T-helper 22 cell (primary cell): ENCODE measurements at regions not wholly inside any gene's neighbourhood (a gene's known extent, or its start where the extent isn't known, plus 50 kb on each side); places are given as distances from the start of the nearest gene placed in this dataset.
"Not testable (repeated sequence)": the region's sequence is repeated elsewhere in the genome, so short reads cannot be mapped to it uniquely, and the experiment has no call there.

Experiments used
- DNase-seq: peaks from one replicate; pipeline ENCODE4 v3.0.0-alpha.2; 2020; ENCODE audit warnings: low read depth

GRCh38 chr2:12623051-12623450, 93.7 kb upstream of the TRIB2 start:
- DNase-seq: no peak

GRCh38 chr2:12624384-12624783, 92.4 kb upstream of the TRIB2 start:
- DNase-seq: no peak

GRCh38 chr2:12624905-12625598, 91.7 kb upstream of the TRIB2 start:
- DNase-seq: no peak

- DNase-seq: not testable (repeated sequence)
Measured at GRCh38 chr2:12628541-12628940, 88.2 kb upstream of the TRIB2 start.

- no peak for DNase-seq
Measured at GRCh38 chr2:12636837-12637581, 79.7 kb upstream of the TRIB2 start.

GRCh38 chr2:12637754-12638153, 79.0 kb upstream of the TRIB2 start:
- no peak for DNase-seq

- no peak for DNase-seq
Measured at GRCh38 chr2:12641441-12641840, 75.3 kb upstream of the TRIB2 start.

GRCh38 chr2:12642332-12642731, 74.4 kb upstream of the TRIB2 start:
- DNase-seq: no peak

GRCh38 chr2:12642859-12643258, 73.9 kb upstream of the TRIB2 start:
- no peak for DNase-seq

- no peak for DNase-seq
Measured at GRCh38 chr2:12649602-12650400, 66.9 kb upstream of the TRIB2 start.

GRCh38 chr2:12651641-12652040, 65.1 kb upstream of the TRIB2 start:
- DNase-seq: no peak

- DNase-seq: no peak
Measured at GRCh38 chr2:12652723-12653122, 64.0 kb upstream of the TRIB2 start.

- no peak for DNase-seq
Measured at GRCh38 chr2:12657560-12657959, 59.2 kb upstream of the TRIB2 start.

- DNase-seq: no peak
Measured at GRCh38 chr2:12658310-12658945, 58.3 kb upstream of the TRIB2 start.

GRCh38 chr2:12661489-12661888, 55.2 kb upstream of the TRIB2 start:
- no peak for DNase-seq

- no peak for DNase-seq
Measured at GRCh38 chr2:12663306-12664037, 53.3 kb upstream of the TRIB2 start.

- DNase-seq: no peak
Measured at GRCh38 chr2:12665334-12665733, 51.4 kb upstream of the TRIB2 start.

- DNase-seq: no peak
Measured at GRCh38 chr2:12666445-12666844, 50.3 kb upstream of the TRIB2 start.
